ENCODE measurements at regions not wholly inside any gene's neighbourhood (a gene's known extent, or its start where the extent isn't known, plus 50 kb on each side); places are given as distances from the start of the nearest gene placed in this dataset.

DNA sequence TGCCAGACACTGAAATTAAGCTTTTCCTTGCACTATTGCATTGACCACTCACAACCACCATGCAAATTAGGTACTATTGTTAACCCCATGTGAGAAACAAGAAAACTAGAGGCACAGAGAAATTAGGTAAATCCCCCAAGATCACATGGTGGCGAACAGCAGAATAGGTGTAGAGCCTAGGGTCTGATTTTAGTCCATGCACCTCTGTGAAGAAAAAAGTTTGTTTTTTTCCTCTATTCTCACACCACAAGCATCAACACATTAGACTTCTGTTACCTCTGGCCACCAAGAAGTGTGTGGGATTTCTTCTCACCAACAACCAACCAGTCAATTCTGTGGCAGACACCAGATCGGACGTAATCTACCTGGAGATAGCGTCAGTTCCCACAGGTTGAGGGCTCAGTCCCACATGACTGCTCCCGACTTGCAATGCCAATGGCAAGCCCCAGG is 391.9 kb downstream of the COG6 start:
- TF ChIP-seq, protein P1, sequence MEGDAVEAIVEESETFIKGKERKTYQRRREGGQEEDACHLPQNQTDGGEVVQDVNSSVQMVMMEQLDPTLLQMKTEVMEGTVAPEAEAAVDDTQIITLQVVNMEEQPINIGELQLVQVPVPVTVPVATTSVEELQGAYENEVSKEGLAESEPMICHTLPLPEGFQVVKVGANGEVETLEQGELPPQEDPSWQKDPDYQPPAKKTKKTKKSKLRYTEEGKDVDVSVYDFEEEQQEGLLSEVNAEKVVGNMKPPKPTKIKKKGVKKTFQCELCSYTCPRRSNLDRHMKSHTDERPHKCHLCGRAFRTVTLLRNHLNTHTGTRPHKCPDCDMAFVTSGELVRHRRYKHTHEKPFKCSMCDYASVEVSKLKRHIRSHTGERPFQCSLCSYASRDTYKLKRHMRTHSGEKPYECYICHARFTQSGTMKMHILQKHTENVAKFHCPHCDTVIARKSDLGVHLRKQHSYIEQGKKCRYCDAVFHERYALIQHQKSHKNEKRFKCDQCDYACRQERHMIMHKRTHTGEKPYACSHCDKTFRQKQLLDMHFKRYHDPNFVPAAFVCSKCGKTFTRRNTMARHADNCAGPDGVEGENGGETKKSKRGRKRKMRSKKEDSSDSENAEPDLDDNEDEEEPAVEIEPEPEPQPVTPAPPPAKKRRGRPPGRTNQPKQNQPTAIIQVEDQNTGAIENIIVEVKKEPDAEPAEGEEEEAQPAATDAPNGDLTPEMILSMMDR (IDR thresholded peaks at IDR 0.05) = no peak
- no peak for TF ChIP-seq POLR2A (IDR thresholded peaks at IDR 0.05)

Measured in Peyer's patch (tissue), 4 donors.